ENCODE measurements at regions not wholly inside any gene's neighbourhood (a gene's known extent, or its start where the extent isn't known, plus 50 kb on each side); places are given as distances from the start of the nearest gene placed in this dataset.

GRCh38 chr12:87922736-87923135 lies 106.5 kb downstream of the C12orf50 start:
- TF ChIP-seq CTCF (IDR thresholded peaks at IDR 0.05) (no peak), EZH2 (IDR thresholded peaks at IDR 0.05) (no peak)
